ENCODE measurements at regions not wholly inside any gene's neighbourhood (a gene's known extent, or its start where the extent isn't known, plus 50 kb on each side); places are given as distances from the start of the nearest gene placed in this dataset.

- TF ChIP-seq, protein P1, sequence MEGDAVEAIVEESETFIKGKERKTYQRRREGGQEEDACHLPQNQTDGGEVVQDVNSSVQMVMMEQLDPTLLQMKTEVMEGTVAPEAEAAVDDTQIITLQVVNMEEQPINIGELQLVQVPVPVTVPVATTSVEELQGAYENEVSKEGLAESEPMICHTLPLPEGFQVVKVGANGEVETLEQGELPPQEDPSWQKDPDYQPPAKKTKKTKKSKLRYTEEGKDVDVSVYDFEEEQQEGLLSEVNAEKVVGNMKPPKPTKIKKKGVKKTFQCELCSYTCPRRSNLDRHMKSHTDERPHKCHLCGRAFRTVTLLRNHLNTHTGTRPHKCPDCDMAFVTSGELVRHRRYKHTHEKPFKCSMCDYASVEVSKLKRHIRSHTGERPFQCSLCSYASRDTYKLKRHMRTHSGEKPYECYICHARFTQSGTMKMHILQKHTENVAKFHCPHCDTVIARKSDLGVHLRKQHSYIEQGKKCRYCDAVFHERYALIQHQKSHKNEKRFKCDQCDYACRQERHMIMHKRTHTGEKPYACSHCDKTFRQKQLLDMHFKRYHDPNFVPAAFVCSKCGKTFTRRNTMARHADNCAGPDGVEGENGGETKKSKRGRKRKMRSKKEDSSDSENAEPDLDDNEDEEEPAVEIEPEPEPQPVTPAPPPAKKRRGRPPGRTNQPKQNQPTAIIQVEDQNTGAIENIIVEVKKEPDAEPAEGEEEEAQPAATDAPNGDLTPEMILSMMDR (IDR thresholded peaks at IDR 0.05), result no peak
- TF ChIP-seq POLR2AphosphoS5 (IDR thresholded peaks at IDR 0.05; ENCODE audit: insufficient read depth in 1 of 2, low read depth in 1 of 2) (no peak), POLR2A (IDR thresholded peaks at IDR 0.05) (no peak)
Measured at GRCh38 chr1:38585971-38586370, 273.6 kb downstream of the RRAGC start.

All from vagina (tissue), 2 donors.